GM12801 (cell line): ENCODE measurements at regions not wholly inside any gene's neighbourhood (a gene's known extent, or its start where the extent isn't known, plus 50 kb on each side); places are given as distances from the start of the nearest gene placed in this dataset.

Source experiments
- CTCF ChIP-seq: IDR thresholded peaks from one replicate; pipeline ENCODE4 v1.5.1; 2011; ENCODE audit warnings: control low read depth; ENCODE audit not compliant: insufficient read length; ENCODE audit errors: extremely low read depth

- TF ChIP-seq CTCF, result no peak
Observed at GRCh38 chr10:28354511-28354910, 51.6 kb upstream of the MPP7 start.

GRCh38 chr10:28355376-28355775, 52.5 kb upstream of the MPP7 start:
- TF ChIP-seq CTCF, result no peak

- TF ChIP-seq CTCF, result no peak
Observed at GRCh38 chr10:28359334-28359733, 56.5 kb upstream of the MPP7 start.

GRCh38 chr10:28360175-28360574, 57.3 kb upstream of the MPP7 start:
- TF ChIP-seq CTCF, result no peak

GRCh38 chr10:28363376-28363775, 60.5 kb upstream of the MPP7 start:
- no peak for TF ChIP-seq CTCF

GRCh38 chr10:28365840-28366239, 63.0 kb upstream of the MPP7 start:
- TF ChIP-seq CTCF, result no peak

- no peak for TF ChIP-seq CTCF
Observed at GRCh38 chr10:28366994-28367393, 64.1 kb upstream of the MPP7 start.

GRCh38 chr10:28367413-28367812, 64.5 kb upstream of the MPP7 start:
- no peak for TF ChIP-seq CTCF
